ENCODE measurements at regions not wholly inside any gene's neighbourhood (a gene's known extent, or its start where the extent isn't known, plus 50 kb on each side); places are given as distances from the start of the nearest gene placed in this dataset.

GRCh38 chr6:127641905-127642304 lies 64.9 kb downstream of the C6orf58 start:
- Histone ChIP-seq H3K27ac (ENCODE audit: low read depth in 1 of 2, low read length in 1 of 2) (no peak overlapping the region), H3K9me3 (ENCODE audit: control insufficient read depth in 4 of 4, insufficient read depth in 3 of 4, low read length in 3 of 4) (peaks cover 0 to 1% (median 0%) of the 10 kb centered on the region in 4 donors), H3K9ac (ENCODE audit: insufficient read depth in 1 of 2, low read length in 2 of 2) (no peak overlapping the region), H3K27me3 (ENCODE audit: control insufficient read depth in 3 of 3, insufficient read depth in 3 of 3, low read length in 2 of 3) (no peaks in the 10 kb centered on the region), H3K4me1 (ENCODE audit: control insufficient read depth in 5 of 5, insufficient read depth in 5 of 5, low read length in 5 of 5) (no peaks in the 10 kb centered on the region), H3K4me3 (no peak overlapping the region), H3K36me3 (ENCODE audit: control insufficient read depth in 4 of 4, insufficient read depth in 4 of 4, low read length in 4 of 4) (no peaks in the 10 kb centered on the region)
- ATAC-seq (ENCODE audit: insufficient read depth, low FRiP score) = no peak
- DNase-seq = peak; percentile 14 to 33 (median 15)
- TF ChIP-seq CTCF (IDR thresholded peaks at IDR 0.05; ENCODE audit: control extremely low read depth, extremely low read depth) = peak; percentile 19
- 39 to 41% methylated on average over 7 of the region's 7 CpGs for WGBS, 2 donors
